ENCODE measurements at regions not wholly inside any gene's neighbourhood (a gene's known extent, or its start where the extent isn't known, plus 50 kb on each side); places are given as distances from the start of the nearest gene placed in this dataset.

- Histone ChIP-seq H3K4me3 (ENCODE audit: low read depth, low read length) (no peak overlapping the region), H3K36me3 (replicated peaks) (no peaks in the 10 kb centered on the region), H3K27me3 (replicated peaks) (no peaks in the 10 kb centered on the region), H3K27ac (no peak overlapping the region)
- in situ Hi-C loops (cut with HindIII; ENCODE audit: low pct_ligation_motif_present, low sequenced_read_pairs) = no loop called here
- no peak for TF ChIP-seq CTCF (IDR thresholded peaks at IDR 0.05; ENCODE audit: low read depth, low read length, missing control alignments)
- no peak for DNase-seq
These were observed 389.8 kb downstream of the NR2F2 start for GRCh38 chr15:96720251-96720650.

- H3K27me3 ChIP-seq (replicated peaks) = no peaks in the 10 kb centered on the region
- H3K4me3 ChIP-seq (ENCODE audit: low read depth, low read length) = no peak overlapping the region
- no peak overlapping the region for H3K27ac ChIP-seq
- no peak for DNase-seq
- TF ChIP-seq CTCF (IDR thresholded peaks at IDR 0.05; ENCODE audit: low read depth, low read length, missing control alignments) = no peak
- in situ Hi-C loops (cut with HindIII; ENCODE audit: low pct_ligation_motif_present, low sequenced_read_pairs) = no loop called here
- H3K36me3 ChIP-seq (replicated peaks) = no peaks in the 10 kb centered on the region
These were observed 390.2 kb downstream of the NR2F2 start for GRCh38 chr15:96720656-96721055.

- Histone ChIP-seq H3K36me3 (replicated peaks) (no peaks in the 10 kb centered on the region), H3K4me3 (ENCODE audit: low read depth, low read length) (no peak overlapping the region), H3K27me3 (replicated peaks) (no peaks in the 10 kb centered on the region), H3K27ac (no peak overlapping the region)
- in situ Hi-C loops (cut with HindIII; ENCODE audit: low pct_ligation_motif_present, low sequenced_read_pairs) = no loop called here
- TF ChIP-seq CTCF (IDR thresholded peaks at IDR 0.05; ENCODE audit: low read depth, low read length, missing control alignments) = no peak
- DNase-seq = no peak
These were observed 398.1 kb downstream of the NR2F2 start for GRCh38 chr15:96728591-96728990.

GRCh38 chr15:96732704-96733103 is 402.2 kb downstream of the NR2F2 start:
- no peaks in the 10 kb centered on the region for H3K36me3 ChIP-seq (replicated peaks)
- H3K4me3 ChIP-seq (ENCODE audit: low read depth, low read length) = no peak overlapping the region
- TF ChIP-seq CTCF (IDR thresholded peaks at IDR 0.05; ENCODE audit: low read depth, low read length, missing control alignments) = no peak
- no peak overlapping the region for H3K27ac ChIP-seq
- in situ Hi-C loops (cut with HindIII; ENCODE audit: low pct_ligation_motif_present, low sequenced_read_pairs) = no loop called here
- H3K27me3 ChIP-seq (replicated peaks) = no peaks in the 10 kb centered on the region
- DNase-seq = peak; percentile 13

GRCh38 chr15:96733721-96734120 is 403.2 kb downstream of the NR2F2 start:
- no peak overlapping the region for H3K4me3 ChIP-seq (ENCODE audit: low read depth, low read length)
- no peaks in the 10 kb centered on the region for H3K27me3 ChIP-seq (replicated peaks)
- DNase-seq = no peak
- no peak overlapping the region for H3K27ac ChIP-seq
- no peaks in the 10 kb centered on the region for H3K36me3 ChIP-seq (replicated peaks)
- in situ Hi-C loops (cut with HindIII; ENCODE audit: low pct_ligation_motif_present, low sequenced_read_pairs) = no loop called here
- TF ChIP-seq CTCF (IDR thresholded peaks at IDR 0.05; ENCODE audit: low read depth, low read length, missing control alignments) = no peak

- no peaks in the 10 kb centered on the region for H3K36me3 ChIP-seq (replicated peaks)
- no peak overlapping the region for H3K4me3 ChIP-seq (ENCODE audit: low read depth, low read length)
- no peaks in the 10 kb centered on the region for H3K27me3 ChIP-seq (replicated peaks)
- no peak for DNase-seq
- no peak overlapping the region for H3K27ac ChIP-seq
- no peak for TF ChIP-seq CTCF (IDR thresholded peaks at IDR 0.05; ENCODE audit: low read depth, low read length, missing control alignments)
- in situ Hi-C loops (cut with HindIII; ENCODE audit: low pct_ligation_motif_present, low sequenced_read_pairs) = no loop called here
These were observed 405.2 kb downstream of the NR2F2 start for GRCh38 chr15:96735632-96736240.

Measured in brain microvascular endothelial cell (primary cell).